Karpas-422 (cell line): ENCODE measurements at regions not wholly inside any gene's neighbourhood (a gene's known extent, or its start where the extent isn't known, plus 50 kb on each side); places are given as distances from the start of the nearest gene placed in this dataset.
A peak's percentile ranks its signal among the peaks of the same experiment; 100 is the strongest.

Experiments used
- DNase-seq: peaks from one replicate; pipeline ENCODE4 v3.0.0-alpha.2; 2015
- H2AFZ ChIP-seq: fragments of 200-600 bp; sonication (generic); 2 replicates; pipeline ENCODE4 v1.6.1; 2014; ENCODE audit warnings: antibody characterized with exemption, low read length, mixed read lengths
- H3K27ac ChIP-seq: fragments of 200-600 bp; sonication (generic); 2 replicates; pipeline ENCODE4 v1.5.1; 2014; ENCODE audit warnings: mild to moderate bottlenecking, low read length, moderate library complexity
- H3K27me3 ChIP-seq: fragments of 200-600 bp; sonication (generic); 2 replicates; pipeline ENCODE4 v1.6.1; 2014; ENCODE audit warnings: low read length, mixed read lengths
- H3K36me3 ChIP-seq: fragments of 200-600 bp; sonication (generic); 2 replicates; pipeline ENCODE4 v1.6.1; 2014; ENCODE audit warnings: low read length, mixed read lengths; ENCODE audit not compliant: insufficient read depth
- H3K4me1 ChIP-seq: fragments of 200-600 bp; sonication (generic); 2 replicates; pipeline ENCODE4 v1.6.1; 2014; ENCODE audit warnings: mild to moderate bottlenecking, low read length, mixed read lengths
- H3K4me2 ChIP-seq: fragments of 200-600 bp; sonication (generic); 2 replicates; pipeline ENCODE4 v1.6.1; 2014; ENCODE audit warnings: low read length, low read depth, mild to moderate bottlenecking; ENCODE audit not compliant: poor library complexity, severe bottlenecking
- H3K4me3 ChIP-seq: fragments of 200-600 bp; sonication (generic); 2 replicates; pipeline ENCODE4 v1.5.1; 2014; ENCODE audit warnings: mild to moderate bottlenecking, antibody characterized with exemption, low read length, mixed read lengths
- H3K79me2 ChIP-seq: fragments of 200-600 bp; sonication (generic); 2 replicates; pipeline ENCODE4 v1.6.1; 2014; ENCODE audit warnings: mild to moderate bottlenecking, low read length, mixed read lengths
- H3K9ac ChIP-seq: fragments of 200-600 bp; sonication (generic); 2 replicates; pipeline ENCODE4 v1.6.0; 2014; ENCODE audit warnings: low read length
- H3K9me2 ChIP-seq: fragments of 200-600 bp; sonication (generic), shearing (Covaris generic); replicated peaks from 2 replicates; pipeline ENCODE4 v1.6.0; 2014; ENCODE audit warnings: mild to moderate bottlenecking, low read length, moderate library complexity; ENCODE audit not compliant: insufficient read depth
- H3K9me3 ChIP-seq: fragments of 300-700, 200-600 bp; sonication (generic); 2 replicates; pipeline ENCODE4 v1.6.1; 2014; ENCODE audit warnings: low read length, mixed read lengths
- H4K20me1 ChIP-seq: fragments of 200-600 bp; sonication (generic); 2 replicates; pipeline ENCODE4 v1.6.1; 2014; ENCODE audit warnings: mild to moderate bottlenecking, antibody characterized with exemption, low read length, low read depth; ENCODE audit not compliant: insufficient read depth

DNA sequence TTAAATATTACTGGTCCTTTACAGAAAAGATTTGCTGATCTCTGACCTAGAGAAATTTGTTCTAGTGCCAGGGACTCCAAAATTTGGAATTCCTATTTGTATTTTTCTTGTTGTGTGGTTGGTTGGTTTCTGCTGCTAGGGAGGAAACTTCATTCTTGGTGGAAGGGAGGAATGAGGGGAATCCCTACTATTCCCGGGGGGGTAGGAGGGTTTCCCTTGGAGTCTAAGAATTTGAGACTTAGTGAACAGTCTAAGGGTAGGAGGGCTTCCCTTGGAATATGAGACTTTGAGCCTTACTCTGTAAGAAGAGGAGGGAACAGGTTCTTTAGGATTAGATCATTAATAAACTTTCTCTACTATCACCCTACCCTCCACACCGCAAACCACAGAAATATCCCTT lies 67.1 kb upstream of the ADGRF1 start:
- Histone ChIP-seq H3K4me1 (no peaks in the 10 kb centered on the region), H3K27ac (no peak overlapping the region), H3K79me2 (no peaks in the 10 kb centered on the region), H3K36me3 (no peaks in the 10 kb centered on the region), H3K9ac (no peak overlapping the region), H3K4me3 (no peak overlapping the region), H2AFZ (no peak overlapping the region), H4K20me1 (no peaks in the 10 kb centered on the region), H3K9me2 (no peaks in the 10 kb centered on the region), H3K4me2 (no peak overlapping the region), H3K27me3 (no peaks in the 10 kb centered on the region), H3K9me3 (no peaks in the 10 kb centered on the region)
- no peak for DNase-seq

DNA sequence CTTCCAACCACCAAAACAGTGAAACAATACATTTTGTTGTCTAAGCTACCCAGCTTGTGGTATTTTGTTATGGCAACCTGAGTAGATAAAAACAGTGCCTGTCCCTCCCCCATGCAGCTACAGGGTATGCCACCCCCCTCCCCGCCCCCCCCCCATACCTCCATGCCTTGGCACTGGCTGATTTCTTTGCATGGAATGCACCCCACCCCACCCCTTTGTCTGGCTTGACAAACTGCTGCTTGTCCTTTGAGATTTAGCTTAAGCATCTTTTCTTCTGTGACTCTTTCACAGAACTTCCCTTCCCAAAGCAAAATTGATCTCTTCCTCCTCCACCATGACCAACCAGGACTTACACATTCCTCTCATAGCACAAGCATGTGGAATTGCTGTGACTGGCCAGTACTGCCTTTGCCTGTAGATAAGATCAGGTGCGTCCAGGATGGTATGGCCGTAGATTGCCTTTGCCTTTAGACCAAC lies 64.6 kb upstream of the ADGRF1 start:
- no peaks in the 10 kb centered on the region for H3K27me3 ChIP-seq
- DNase-seq = no peak
- no peak overlapping the region for H3K4me2 ChIP-seq
- H3K4me3 ChIP-seq = no peak overlapping the region
- H3K9me3 ChIP-seq = no peaks in the 10 kb centered on the region
- H3K36me3 ChIP-seq = no peaks in the 10 kb centered on the region
- no peak overlapping the region for H2AFZ ChIP-seq
- no peaks in the 10 kb centered on the region for H3K79me2 ChIP-seq
- H3K4me1 ChIP-seq = no peaks in the 10 kb centered on the region
- H4K20me1 ChIP-seq = no peaks in the 10 kb centered on the region
- no peak overlapping the region for H3K27ac ChIP-seq
- no peak overlapping the region for H3K9ac ChIP-seq
- H3K9me2 ChIP-seq = no peaks in the 10 kb centered on the region

DNA sequence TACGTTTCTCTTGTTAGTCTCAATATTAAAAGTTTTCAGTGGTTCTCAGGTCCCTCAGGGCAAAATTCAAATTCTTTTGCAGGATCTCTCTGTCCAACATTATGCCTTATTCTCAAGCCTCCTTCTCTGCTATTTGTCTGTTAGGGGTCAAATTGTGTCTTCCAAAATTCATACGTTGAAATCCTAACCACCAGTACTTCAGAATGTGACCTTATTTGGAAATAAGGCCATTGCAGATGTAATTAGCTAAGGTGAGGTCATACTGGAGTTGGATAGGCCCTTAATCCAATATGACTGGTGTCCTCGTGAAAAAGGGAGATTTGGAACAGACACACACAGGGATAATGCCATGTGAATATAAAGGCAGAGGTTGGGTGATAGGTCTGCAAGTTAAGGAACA lies 64.1 kb upstream of the ADGRF1 start:
- Histone ChIP-seq H3K27ac (no peak overlapping the region), H3K4me3 (no peak overlapping the region), H3K4me1 (no peaks in the 10 kb centered on the region), H3K9me3 (no peaks in the 10 kb centered on the region), H3K79me2 (no peaks in the 10 kb centered on the region), H2AFZ (no peak overlapping the region), H4K20me1 (no peaks in the 10 kb centered on the region), H3K36me3 (no peaks in the 10 kb centered on the region), H3K4me2 (no peak overlapping the region), H3K27me3 (no peaks in the 10 kb centered on the region), H3K9me2 (no peaks in the 10 kb centered on the region), H3K9ac (no peak overlapping the region)
- DNase-seq = no peak

DNA sequence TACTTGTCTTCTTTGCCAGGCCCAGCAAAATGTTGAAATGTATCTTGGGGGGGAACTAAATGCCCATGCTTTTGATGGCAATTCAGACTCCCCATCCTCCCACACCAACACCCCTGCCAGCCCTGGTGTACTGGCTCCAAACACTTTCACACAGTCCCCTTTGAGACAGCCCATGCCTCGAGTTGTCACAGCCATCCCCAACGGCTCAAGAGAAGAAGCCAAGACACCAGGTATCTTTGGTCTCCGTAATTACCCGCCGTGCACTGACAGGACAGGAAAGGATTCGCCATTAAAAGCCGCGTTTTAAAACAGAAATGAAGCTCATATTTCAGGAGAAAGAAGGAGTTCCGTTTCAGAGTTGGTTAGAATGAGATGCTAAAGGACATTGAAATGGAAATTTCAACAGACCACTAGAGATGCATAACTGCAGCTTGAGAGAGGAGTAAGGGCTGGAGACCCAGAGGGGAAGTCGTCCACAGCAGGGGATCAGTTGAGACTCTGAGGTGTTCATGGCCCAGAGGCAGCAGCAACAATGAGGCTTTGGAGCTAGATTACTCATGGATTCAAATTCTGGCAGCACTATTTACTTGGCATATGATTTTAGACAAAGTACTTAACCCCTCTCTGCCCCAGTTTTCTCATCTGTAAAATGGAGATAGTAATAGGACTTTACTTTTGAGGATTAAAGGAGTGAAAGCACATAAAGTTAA lies 63.5 kb upstream of the ADGRF1 start:
- no peaks in the 10 kb centered on the region for H3K9me3 ChIP-seq
- DNase-seq = no peak
- H3K4me3 ChIP-seq = no peak overlapping the region
- H3K4me1 ChIP-seq = no peaks in the 10 kb centered on the region
- H3K36me3 ChIP-seq = no peaks in the 10 kb centered on the region
- no peaks in the 10 kb centered on the region for H4K20me1 ChIP-seq
- H3K4me2 ChIP-seq = no peak overlapping the region
- no peak overlapping the region for H2AFZ ChIP-seq
- no peaks in the 10 kb centered on the region for H3K9me2 ChIP-seq
- H3K27ac ChIP-seq = no peak overlapping the region
- H3K79me2 ChIP-seq = no peaks in the 10 kb centered on the region
- no peak overlapping the region for H3K9ac ChIP-seq
- H3K27me3 ChIP-seq = no peaks in the 10 kb centered on the region

DNA sequence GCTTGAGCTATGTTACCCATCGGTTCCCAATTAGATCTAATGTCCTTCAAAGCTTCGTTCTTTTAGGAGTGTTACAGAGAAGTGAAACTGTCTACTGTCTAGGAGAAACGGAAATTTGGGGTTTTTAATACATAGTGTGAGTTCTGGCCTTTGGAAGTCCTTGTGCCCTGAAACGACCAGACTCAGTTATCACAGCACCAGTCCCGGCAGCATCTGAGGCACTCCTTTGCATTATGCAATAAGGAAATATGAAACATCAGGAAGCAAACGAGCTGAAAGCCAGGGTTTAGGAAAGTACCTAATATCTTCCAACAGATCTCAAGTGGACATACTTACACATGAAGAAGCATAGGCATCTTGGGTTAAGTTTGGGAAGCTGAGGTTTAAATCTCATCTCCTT lies 61.8 kb upstream of the ADGRF1 start:
- Histone ChIP-seq H3K4me2 (no peak overlapping the region), H3K9me2 (no peaks in the 10 kb centered on the region), H2AFZ (no peak overlapping the region), H3K9me3 (no peaks in the 10 kb centered on the region), H4K20me1 (no peaks in the 10 kb centered on the region), H3K36me3 (no peaks in the 10 kb centered on the region), H3K27me3 (no peaks in the 10 kb centered on the region), H3K4me1 (no peaks in the 10 kb centered on the region), H3K4me3 (no peak overlapping the region), H3K9ac (no peak overlapping the region), H3K79me2 (no peaks in the 10 kb centered on the region), H3K27ac (no peak overlapping the region)
- DNase-seq = no peak

DNA sequence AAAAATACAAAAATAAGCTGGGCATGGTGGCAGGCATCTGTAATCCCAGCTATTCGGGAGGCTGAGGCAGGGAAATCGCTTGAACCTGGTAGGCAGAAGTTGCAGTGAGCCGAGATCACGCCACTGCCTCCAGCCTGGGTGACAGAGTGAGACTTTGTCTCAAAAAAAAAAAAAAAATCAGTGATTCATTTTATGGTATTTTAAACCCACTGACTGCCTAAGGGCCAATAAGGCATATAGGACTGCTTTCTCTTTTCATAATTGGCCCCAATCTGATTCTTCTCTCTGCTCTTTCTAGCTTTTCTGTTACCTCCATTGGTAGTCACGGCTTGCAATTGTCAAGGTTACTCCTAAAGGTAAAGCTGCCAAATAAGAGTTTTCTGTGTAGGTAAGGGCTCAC lies 60.2 kb upstream of the ADGRF1 start:
- Histone ChIP-seq H3K36me3 (no peaks in the 10 kb centered on the region), H3K79me2 (no peaks in the 10 kb centered on the region), H3K9ac (no peak overlapping the region), H3K4me3 (no peak overlapping the region), H3K4me2 (no peak overlapping the region), H2AFZ (no peak overlapping the region), H3K9me3 (no peaks in the 10 kb centered on the region), H3K4me1 (no peaks in the 10 kb centered on the region), H4K20me1 (no peaks in the 10 kb centered on the region), H3K27me3 (no peaks in the 10 kb centered on the region), H3K9me2 (no peaks in the 10 kb centered on the region), H3K27ac (no peak overlapping the region)
- DNase-seq = no peak

DNA sequence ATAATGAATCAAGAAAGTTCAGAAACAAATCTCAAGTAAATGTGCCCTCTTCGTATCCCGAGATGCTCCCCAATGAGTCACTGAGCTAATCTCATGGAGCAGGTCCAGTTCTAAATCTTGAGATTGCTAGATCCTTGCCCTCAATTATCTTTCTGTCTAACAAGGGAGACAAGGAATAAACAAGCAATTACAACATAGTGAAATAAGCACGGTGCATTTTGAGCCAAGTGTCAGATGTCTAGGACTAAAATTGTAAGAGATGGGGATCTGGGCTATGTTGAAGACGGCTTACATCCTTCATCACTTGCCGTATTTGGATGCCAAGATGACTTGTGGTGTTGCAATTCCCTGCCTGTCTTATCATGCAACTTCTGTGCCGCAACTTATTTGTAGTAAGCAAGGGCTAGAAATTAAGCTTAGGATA lies 56.5 kb upstream of the ADGRF1 start:
- H3K4me3 ChIP-seq = no peak overlapping the region
- no peaks in the 10 kb centered on the region for H3K36me3 ChIP-seq
- no peaks in the 10 kb centered on the region for H3K27me3 ChIP-seq
- no peaks in the 10 kb centered on the region for H3K4me1 ChIP-seq
- no peaks in the 10 kb centered on the region for H3K9me3 ChIP-seq
- no peaks in the 10 kb centered on the region for H3K9me2 ChIP-seq
- no peak overlapping the region for H2AFZ ChIP-seq
- no peak for DNase-seq
- no peaks in the 10 kb centered on the region for H4K20me1 ChIP-seq
- no peak overlapping the region for H3K27ac ChIP-seq
- no peaks in the 10 kb centered on the region for H3K79me2 ChIP-seq
- no peak overlapping the region for H3K9ac ChIP-seq
- no peak overlapping the region for H3K4me2 ChIP-seq

DNA sequence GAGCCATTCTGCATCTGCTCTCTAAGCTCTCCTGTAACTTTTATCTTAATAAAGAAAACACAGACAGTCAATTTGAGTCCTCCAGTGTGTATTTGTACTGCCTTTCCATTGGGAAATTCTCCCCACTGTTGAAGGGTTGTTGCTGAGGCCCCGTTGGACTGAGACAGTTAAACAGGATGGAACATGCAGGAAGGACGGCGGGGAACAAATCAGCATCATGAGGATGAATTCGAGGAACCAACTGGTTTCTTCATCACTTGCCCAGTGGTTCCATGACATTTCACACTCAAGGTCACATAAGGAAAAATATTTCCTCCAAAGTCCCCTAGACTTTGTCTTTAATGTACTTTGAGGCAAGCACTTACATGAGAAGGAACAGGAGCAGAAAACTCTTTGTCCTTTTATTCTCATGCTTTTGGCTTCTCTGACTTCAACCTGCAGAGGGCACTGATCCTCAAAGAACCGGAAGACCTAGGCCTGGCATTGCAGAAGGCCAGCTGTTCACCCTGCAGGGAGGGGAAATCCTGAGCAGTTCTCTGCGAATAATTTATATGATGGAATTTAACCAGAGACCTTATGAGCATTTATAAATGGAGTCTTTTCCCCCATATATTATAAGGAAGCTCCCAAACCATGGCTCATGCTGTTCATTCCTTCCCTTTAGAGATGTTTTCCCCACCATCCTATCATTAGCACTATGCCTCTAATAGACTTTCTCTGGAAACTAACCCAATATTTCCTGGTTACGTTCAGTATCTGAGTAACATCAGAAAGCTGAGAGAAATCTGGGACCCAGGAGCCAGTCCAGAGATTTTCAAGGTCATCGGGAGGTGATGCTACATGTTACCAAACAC lies 55.2 kb upstream of the ADGRF1 start:
- DNase-seq = peak; percentile 81
- no peak overlapping the region for H3K9ac ChIP-seq
- H2AFZ ChIP-seq = no peak overlapping the region

More for the DNA sequence above, 55.2 kb upstream of the ADGRF1 start:
- H3K36me3 ChIP-seq = no peaks in the 10 kb centered on the region
- no peak overlapping the region for H3K4me3 ChIP-seq
- no peaks in the 10 kb centered on the region for H3K4me1 ChIP-seq
- no peak overlapping the region for H3K4me2 ChIP-seq
- H3K9me2 ChIP-seq = no peaks in the 10 kb centered on the region
- H3K27me3 ChIP-seq = no peaks in the 10 kb centered on the region
- no peaks in the 10 kb centered on the region for H3K9me3 ChIP-seq
- no peak overlapping the region for H3K27ac ChIP-seq
- no peaks in the 10 kb centered on the region for H3K79me2 ChIP-seq
- no peaks in the 10 kb centered on the region for H4K20me1 ChIP-seq
